LoVo (cell line): ENCODE measurements at regions not wholly inside any gene's neighbourhood (a gene's known extent, or its start where the extent isn't known, plus 50 kb on each side); places are given as distances from the start of the nearest gene placed in this dataset.
"Not testable (repeated sequence)": the region's sequence is repeated elsewhere in the genome, so short reads cannot be mapped to it uniquely, and the experiment has no call there.

Experiments
- DNase-seq: peaks from one replicate; pipeline ENCODE4 v3.0.0-alpha.2; 2016; ENCODE audit warnings: low spot score

- no peak for DNase-seq
Measured at GRCh38 chr2:90069290-90069894, 1377.9 kb downstream of the RPIA start.

GRCh38 chr2:90076311-90076710, 1384.8 kb downstream of the RPIA start:
- DNase-seq = no peak

GRCh38 chr2:90077948-90078347, 1386.5 kb downstream of the RPIA start:
- no peak for DNase-seq

DNA sequence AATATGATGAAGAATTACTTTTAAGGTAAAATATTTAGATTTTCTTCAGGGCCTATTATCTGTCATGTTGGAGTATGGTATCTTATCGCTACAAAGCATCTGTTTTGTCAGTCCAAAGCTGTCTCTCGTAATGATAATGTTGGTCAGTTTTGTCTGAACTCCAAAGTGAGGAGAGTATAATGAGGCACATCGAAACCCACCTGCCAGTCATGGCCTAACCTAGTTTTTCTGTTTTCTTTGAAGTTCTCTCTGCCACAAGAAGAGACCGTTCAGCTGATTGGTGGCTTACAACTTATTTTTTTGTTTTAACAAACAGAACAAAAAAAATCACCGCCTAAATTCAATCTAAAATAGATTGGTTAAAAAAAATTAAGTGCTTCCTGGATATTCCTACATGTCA, 1387.9 kb downstream of the RPIA start:
- no peak for DNase-seq

DNA sequence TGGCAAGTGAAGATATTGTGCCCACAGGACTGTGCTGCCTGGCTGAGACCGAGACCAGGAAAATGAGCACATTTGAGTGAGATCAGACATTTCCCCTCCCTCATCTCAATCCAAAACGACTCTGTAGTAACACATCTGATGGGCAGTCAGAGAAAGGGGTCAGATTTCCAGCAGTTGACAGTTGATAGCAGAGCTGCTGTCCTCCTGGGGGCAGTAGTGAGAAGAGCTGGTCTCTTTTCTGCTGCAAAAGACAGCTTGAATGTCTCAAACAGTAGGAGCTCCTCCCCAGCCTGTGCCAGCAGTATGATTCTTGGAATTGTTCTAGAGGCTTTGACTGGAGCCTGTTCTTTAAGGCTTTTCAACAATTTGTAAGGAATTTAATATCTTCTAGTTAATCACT, 1396.3 kb downstream of the RPIA start:
- not testable (repeated sequence) for DNase-seq

DNA sequence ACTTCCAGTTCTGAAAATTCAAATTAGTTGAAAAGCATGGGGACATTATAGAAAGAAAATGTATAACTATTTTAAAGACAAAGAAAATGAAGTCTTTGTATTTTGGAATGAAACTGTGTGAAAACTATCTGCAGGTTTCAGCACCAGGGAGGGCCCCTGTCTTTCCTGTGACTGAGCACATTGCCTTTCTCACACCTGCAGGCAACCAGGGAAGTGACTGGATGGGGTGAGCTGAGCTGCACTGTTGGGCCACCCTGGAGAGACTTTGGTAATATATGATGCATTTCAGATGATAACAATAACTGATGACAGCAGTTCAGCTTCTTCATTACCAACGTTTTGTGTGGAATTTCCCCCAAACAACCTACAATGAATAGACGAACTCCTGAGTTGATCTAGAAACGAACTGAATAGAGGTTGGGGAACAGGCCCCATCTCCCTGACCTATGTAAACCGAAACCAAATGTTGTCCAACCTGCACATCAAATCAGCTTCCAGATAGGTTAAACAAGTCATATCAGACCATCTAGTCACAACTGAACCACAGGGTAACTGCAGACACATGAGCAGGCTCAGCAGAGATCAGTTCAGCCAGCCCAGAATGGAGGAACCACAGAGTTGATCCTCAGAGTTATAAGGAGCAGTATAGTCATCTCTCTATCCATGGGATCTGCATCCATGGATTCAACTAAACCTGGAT, 1402.2 kb downstream of the RPIA start:
- not testable (repeated sequence) for DNase-seq

DNA sequence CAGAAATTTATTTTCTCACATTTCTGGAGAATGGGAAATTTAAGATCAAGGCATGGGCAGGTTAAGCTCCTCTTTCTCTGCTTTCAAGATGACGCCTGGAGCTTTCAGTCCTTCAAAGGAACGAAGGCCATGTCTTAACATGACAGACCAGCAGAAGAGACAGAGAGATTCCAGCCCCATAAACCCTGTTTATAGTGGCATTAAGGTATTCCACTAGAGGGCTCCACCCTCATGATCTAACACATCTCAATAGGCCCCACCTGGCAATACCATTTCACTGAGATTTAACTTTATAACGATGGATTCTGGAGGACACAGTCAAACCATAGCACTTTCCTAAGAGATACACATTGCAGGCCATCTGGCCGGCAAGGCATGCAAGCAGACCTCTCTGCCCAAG, 1406.1 kb downstream of the RPIA start:
- not testable (repeated sequence) for DNase-seq

GRCh38 chr2:90105142-90105541, 1413.7 kb downstream of the RPIA start:
- DNase-seq = not testable (repeated sequence)

GRCh38 chr2:90123409-90123808, 1431.9 kb downstream of the RPIA start:
- DNase-seq = not testable (repeated sequence)

DNA sequence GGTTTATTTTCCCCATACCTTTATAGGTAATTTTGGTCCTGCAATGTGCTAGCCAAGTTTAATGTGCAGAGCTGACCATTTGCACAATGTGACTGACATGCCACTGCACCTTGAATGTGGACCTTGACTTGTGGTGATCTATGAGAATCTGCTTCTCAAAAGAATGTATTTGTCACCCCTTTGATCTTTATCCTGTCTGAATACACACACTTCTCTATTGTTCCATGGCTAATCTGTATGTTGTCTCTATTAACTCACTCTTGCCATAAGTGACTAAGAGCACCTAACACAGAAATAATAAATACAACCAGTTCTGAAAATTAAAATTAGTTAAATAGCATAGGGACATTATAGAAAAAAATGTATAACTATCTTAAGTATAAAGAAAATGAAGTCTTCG, 1447.6 kb downstream of the RPIA start:
- DNase-seq = not testable (repeated sequence)

DNA sequence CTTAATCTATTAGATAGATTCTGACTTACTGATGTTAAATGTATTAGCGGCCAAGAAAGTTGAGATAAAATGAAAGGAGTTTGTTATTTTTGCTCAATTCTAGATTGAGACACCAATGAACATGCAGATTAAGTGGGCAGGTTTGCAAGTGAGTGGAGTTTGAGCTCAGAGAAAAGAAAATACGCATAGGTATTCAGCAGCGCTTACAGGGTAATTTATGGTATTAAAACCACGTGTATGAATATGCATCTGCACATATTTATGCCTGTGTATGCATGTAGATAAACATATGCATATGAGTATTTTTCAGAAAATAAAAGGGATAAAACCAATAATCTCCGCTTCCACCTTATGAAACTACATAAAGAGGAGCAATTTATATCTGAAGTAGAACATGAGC, 1450.1 kb downstream of the RPIA start:
- DNase-seq = not testable (repeated sequence)

GRCh38 chr2:90151805-90152204, 1460.3 kb downstream of the RPIA start:
- not testable (repeated sequence) for DNase-seq

GRCh38 chr2:90170978-90171377, 1479.5 kb downstream of the RPIA start:
- not testable (repeated sequence) for DNase-seq

DNA sequence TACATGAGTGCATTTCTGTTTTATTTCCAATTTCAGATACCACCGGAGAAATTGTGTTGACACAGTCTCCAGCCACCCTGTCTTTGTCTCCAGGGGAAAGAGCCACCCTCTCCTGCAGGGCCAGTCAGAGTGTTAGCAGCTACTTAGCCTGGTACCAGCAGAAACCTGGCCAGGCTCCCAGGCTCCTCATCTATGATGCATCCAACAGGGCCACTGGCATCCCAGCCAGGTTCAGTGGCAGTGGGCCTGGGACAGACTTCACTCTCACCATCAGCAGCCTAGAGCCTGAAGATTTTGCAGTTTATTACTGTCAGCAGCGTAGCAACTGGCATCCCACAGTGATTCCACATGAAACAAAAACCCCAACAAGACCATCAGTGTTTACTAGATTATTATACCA, 1481.6 kb downstream of the RPIA start:
- DNase-seq = not testable (repeated sequence)

DNA sequence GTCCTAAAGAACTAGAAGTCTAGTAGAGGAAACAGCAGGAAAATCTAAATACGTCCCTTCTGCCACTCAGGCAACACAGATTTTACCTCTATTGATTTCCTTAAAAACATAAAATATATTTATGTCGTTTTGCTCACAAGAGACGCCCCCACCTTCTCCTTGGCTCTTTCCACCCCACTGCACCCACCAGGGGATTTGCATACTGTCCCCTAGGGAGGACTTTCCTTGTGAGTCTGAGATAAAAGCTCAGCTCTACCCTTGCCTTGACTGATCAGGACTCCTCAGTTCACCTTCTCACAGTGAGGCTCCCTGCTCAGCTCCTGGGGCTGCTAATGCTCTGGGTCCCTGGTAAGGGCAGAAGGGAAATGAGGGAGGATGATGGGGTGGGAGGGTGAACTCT, 1488.1 kb downstream of the RPIA start:
- not testable (repeated sequence) for DNase-seq

DNA sequence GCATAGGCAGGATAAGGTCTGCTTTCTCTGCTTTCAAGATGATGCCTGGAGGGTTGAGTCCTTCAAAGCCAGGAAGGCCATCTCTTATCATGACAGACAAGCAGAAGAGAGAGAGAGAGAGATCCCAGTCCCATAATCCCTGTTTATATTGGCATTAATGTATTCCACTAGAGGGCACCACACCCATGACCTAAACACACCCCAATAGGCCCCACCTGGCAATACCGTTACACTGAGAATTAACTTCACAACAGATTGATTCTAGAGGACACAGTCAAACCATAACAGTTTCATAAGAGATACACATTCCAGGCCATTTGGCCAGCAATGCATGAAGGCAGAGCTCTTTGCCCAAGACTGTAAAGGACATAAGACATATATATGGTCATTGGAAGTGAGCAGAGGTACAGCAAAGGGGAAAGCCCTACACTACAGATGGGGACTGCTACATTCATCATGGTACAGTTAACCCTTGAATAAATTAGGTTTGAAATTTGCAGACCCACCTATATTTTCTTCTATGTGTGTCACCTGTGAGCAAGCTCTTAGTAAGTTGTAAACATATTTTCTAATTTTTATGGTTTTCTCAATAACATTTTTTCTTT, 1516.1 kb downstream of the RPIA start:
- DNase-seq = peak; percentile 1

DNA sequence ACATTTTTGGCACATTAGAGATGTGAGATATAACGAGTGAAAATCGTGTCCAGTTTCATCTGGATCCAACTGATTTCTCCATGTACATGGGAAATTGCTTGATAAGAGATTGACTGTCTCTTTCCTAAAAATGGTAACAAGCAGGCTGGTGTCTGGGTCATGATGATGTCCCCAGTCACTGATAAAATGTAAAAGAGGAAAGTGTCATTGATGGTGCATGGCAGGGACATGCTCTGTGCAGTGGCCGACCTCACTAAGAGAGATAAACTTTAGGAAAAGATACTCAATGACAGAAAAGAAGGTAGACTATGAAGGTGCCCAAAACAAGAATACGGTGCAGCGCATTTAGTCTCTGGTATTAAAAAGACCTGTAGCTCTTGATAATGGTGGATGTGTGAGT, 1517.5 kb downstream of the RPIA start:
- no peak for DNase-seq

GRCh38 chr2:90209806-90210205, 1518.3 kb downstream of the RPIA start:
- no peak for DNase-seq

GRCh38 chr2:90215880-90216279, 1524.4 kb downstream of the RPIA start:
- DNase-seq = not testable (repeated sequence)

GRCh38 chr2:90216801-90217200, 1525.3 kb downstream of the RPIA start:
- not testable (repeated sequence) for DNase-seq

- not testable (repeated sequence) for DNase-seq
Measured at GRCh38 chr2:90218534-90218933, 1527.1 kb downstream of the RPIA start.

- not testable (repeated sequence) for DNase-seq
Measured at GRCh38 chr2:90220623-90221299, 1529.3 kb downstream of the RPIA start.

GRCh38 chr2:90221300-90221651, 1529.8 kb downstream of the RPIA start:
- DNase-seq = no peak
